IPS DF 6.9 (cell line): ENCODE measurements at regions not wholly inside any gene's neighbourhood (a gene's known extent, or its start where the extent isn't known, plus 50 kb on each side); places are given as distances from the start of the nearest gene placed in this dataset.
"Not testable (repeated sequence)": the region's sequence is repeated elsewhere in the genome, so short reads cannot be mapped to it uniquely, and the experiment has no call there.

Source experiments
- DNase-seq: peaks from one replicate; pipeline ENCODE4 v3.0.0-alpha.2; 2013; ENCODE audit warnings: low read depth, low spot score
- H3K27ac ChIP-seq: one replicate; pipeline ENCODE4 v1.5.1; 2013; ENCODE audit warnings: low read length, control low read depth
- H3K27me3 ChIP-seq: 2 replicates; pipeline ENCODE4 v1.6.1; 2013; ENCODE audit warnings: mild to moderate bottlenecking, low read length; ENCODE audit not compliant: control insufficient read depth, insufficient read depth
- H3K36me3 ChIP-seq: 2 replicates; pipeline ENCODE4 v1.6.1; 2013; ENCODE audit warnings: low read length; ENCODE audit not compliant: control insufficient read depth, insufficient read depth
- H3K4me1 ChIP-seq: 2 replicates; pipeline ENCODE4 v1.6.1; 2013; ENCODE audit warnings: low read length; ENCODE audit not compliant: control insufficient read depth, insufficient read depth
- H3K4me3 ChIP-seq: 2 replicates; pipeline ENCODE4 v1.5.1; 2013; ENCODE audit warnings: mild to moderate bottlenecking, low read length
- H3K9me3 ChIP-seq: 2 replicates; pipeline ENCODE4 v1.6.1; 2013; ENCODE audit warnings: low read length, inconsistent platforms; ENCODE audit not compliant: control insufficient read depth, insufficient read depth
- WGBS: extraction: QIAGEN DNeasy Blood & Tissue Kit; methylation state at CpG from one replicate; pipeline ENCODE4 v1.1.7; 2013; ENCODE audit warnings: mixed read lengths, missing lambda C conversion rate; ENCODE audit not compliant: insufficient read length, insufficient coverage; 5-methylcytosine and 5-hydroxymethylcytosine counted together

- Histone ChIP-seq H3K4me3 (no peak overlapping the region), H3K36me3 (no peaks in the 10 kb centered on the region), H3K9me3 (peaks cover 5% of the 10 kb centered on the region), H3K27ac (no peak overlapping the region), H3K27me3 (no peaks in the 10 kb centered on the region), H3K4me1 (no peaks in the 10 kb centered on the region; the same call in 1 of the 2 replicates)
- no CpG with 5 or more reads among the region's 11 CpGs for WGBS
- no peak for DNase-seq
Measured at GRCh38 chr2:16067866-16068551, 127.7 kb downstream of the MYCN start.

- Histone ChIP-seq H3K27me3 (no peaks in the 10 kb centered on the region), H3K4me1 (no peaks in the 10 kb centered on the region; the same call in 1 of the 2 replicates), H3K36me3 (no peaks in the 10 kb centered on the region), H3K9me3 (peaks cover 5% of the 10 kb centered on the region), H3K4me3 (no peak overlapping the region), H3K27ac (no peak overlapping the region)
- DNase-seq: no peak
- no CpG with 5 or more reads among the region's 5 CpGs for WGBS
Measured at GRCh38 chr2:16067444-16067843, 127.1 kb downstream of the MYCN start.

- Histone ChIP-seq H3K36me3 (no peaks in the 10 kb centered on the region), H3K4me3 (no peak overlapping the region), H3K4me1 (no peaks in the 10 kb centered on the region; the same call in 1 of the 2 replicates), H3K9me3 (peaks cover 5% of the 10 kb centered on the region), H3K27ac (no peak overlapping the region), H3K27me3 (no peaks in the 10 kb centered on the region)
- no CpG with 5 or more reads among the region's 10 CpGs for WGBS
- DNase-seq: no peak
Measured at GRCh38 chr2:16067037-16067406, 126.7 kb downstream of the MYCN start.

- Histone ChIP-seq H3K27ac (no peak overlapping the region), H3K9me3 (peaks cover 5% of the 10 kb centered on the region), H3K27me3 (no peaks in the 10 kb centered on the region), H3K36me3 (no peaks in the 10 kb centered on the region), H3K4me1 (no peaks in the 10 kb centered on the region; the same call in 1 of the 2 replicates), H3K4me3 (no peak overlapping the region)
- WGBS: no CpG with 5 or more reads among the region's 4 CpGs
- no peak for DNase-seq
Measured at GRCh38 chr2:16066261-16067036, 126.1 kb downstream of the MYCN start.

GRCh38 chr2:16065272-16066069 lies 125.1 kb downstream of the MYCN start:
- not testable (repeated sequence) for DNase-seq, H3K9me3 ChIP-seq, H3K4me3 ChIP-seq, H3K36me3 ChIP-seq, H3K27ac ChIP-seq, H3K27me3 ChIP-seq, H3K4me1 ChIP-seq
- no CpG with 5 or more reads among the region's 4 CpGs for WGBS

- no peak overlapping the region for H3K27ac ChIP-seq
- no peaks in the 10 kb centered on the region for H3K27me3 ChIP-seq
- no CpG with 5 or more reads among the region's 2 CpGs for WGBS
- H3K4me1 ChIP-seq: no peaks in the 10 kb centered on the region
- peaks cover 5% of the 10 kb centered on the region for H3K9me3 ChIP-seq
- H3K36me3 ChIP-seq: no peaks in the 10 kb centered on the region
- no peak overlapping the region for H3K4me3 ChIP-seq
- DNase-seq: no peak
Measured at GRCh38 chr2:16064745-16065144, 124.4 kb downstream of the MYCN start.

GRCh38 chr2:16063955-16064633 lies 123.7 kb downstream of the MYCN start:
- Histone ChIP-seq H3K9me3 (peaks cover 5% of the 10 kb centered on the region), H3K4me1 (no peaks in the 10 kb centered on the region), H3K27me3 (no peaks in the 10 kb centered on the region), H3K4me3 (no peak overlapping the region), H3K27ac (no peak overlapping the region), H3K36me3 (no peaks in the 10 kb centered on the region)
- whole genome bisulfite sequencing: no CpG with 5 or more reads among the region's 4 CpGs
- DNase-seq: no peak

- Histone ChIP-seq H3K4me3 (no peak overlapping the region), H3K27me3 (no peaks in the 10 kb centered on the region), H3K9me3 (peaks cover 5% of the 10 kb centered on the region), H3K27ac (no peak overlapping the region), H3K36me3 (no peaks in the 10 kb centered on the region), H3K4me1 (no peaks in the 10 kb centered on the region)
- no peak for DNase-seq
- no CpG with 5 or more reads among the region's 4 CpGs for WGBS
Measured at GRCh38 chr2:16063251-16063850, 123.0 kb downstream of the MYCN start.

GRCh38 chr2:16062471-16063250 lies 122.3 kb downstream of the MYCN start:
- Histone ChIP-seq H3K27me3 (no peaks in the 10 kb centered on the region), H3K27ac (no peak overlapping the region), H3K4me3 (no peak overlapping the region), H3K9me3 (peaks cover 5% of the 10 kb centered on the region), H3K36me3 (no peaks in the 10 kb centered on the region), H3K4me1 (no peaks in the 10 kb centered on the region)
- WGBS: no CpG with 5 or more reads among the region's 1 CpG
- DNase-seq: no peak
